ENCODE measurements at regions not wholly inside any gene's neighbourhood (a gene's known extent, or its start where the extent isn't known, plus 50 kb on each side); places are given as distances from the start of the nearest gene placed in this dataset.

DNA sequence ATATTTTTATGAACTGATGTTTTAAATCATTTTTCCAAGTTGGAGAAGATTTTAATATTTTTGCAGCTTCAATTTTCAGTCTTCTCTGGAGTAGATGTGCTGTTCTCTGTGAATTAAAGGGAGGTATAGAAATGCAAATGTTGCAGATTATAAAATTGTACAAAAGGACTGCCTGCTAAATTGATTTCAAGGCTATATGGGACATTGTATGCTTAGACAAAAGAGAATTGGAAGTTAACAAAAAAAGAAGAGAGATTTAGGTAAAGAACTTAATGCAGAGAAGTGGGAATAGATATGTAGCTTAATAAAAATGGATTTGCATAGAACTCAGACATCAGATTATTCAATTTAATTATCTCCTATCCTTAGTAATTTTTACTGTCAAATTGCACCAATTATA is 403.3 kb downstream of the ZIC3 start:
- TF ChIP-seq CTCF (IDR thresholded peaks at IDR 0.05) (no peak), EZH2 (IDR thresholded peaks at IDR 0.05; ENCODE audit: borderline replicate concordance, insufficient read depth, low read depth, low read length, poor library complexity, severe bottlenecking) (no peak)
